GM19328 (cell line): ENCODE measurements at regions not wholly inside any gene's neighbourhood (a gene's known extent, or its start where the extent isn't known, plus 50 kb on each side); places are given as distances from the start of the nearest gene placed in this dataset.

ENCODE experiments used
- ATAC-seq: cut with Tn5 transposase; IDR thresholded peaks from one replicate; pipeline ENCODE4 v1.9.1; 2021; ENCODE audit warnings: mild to moderate bottlenecking, moderate library complexity; ENCODE audit not compliant: unreplicated experiment

- no peak for ATAC-seq
Observed at GRCh38 chrX:78213331-78213730, 73.9 kb upstream of the TAF9B start.

GRCh38 chrX:78199851-78200250 lies 60.4 kb upstream of the TAF9B start:
- ATAC-seq, result peak; percentile 84
